Duodenal mucosa (tissue), 2 donors: ENCODE measurements at regions not wholly inside any gene's neighbourhood (a gene's known extent, or its start where the extent isn't known, plus 50 kb on each side); places are given as distances from the start of the nearest gene placed in this dataset.
"Not testable (repeated sequence)": the region's sequence is repeated elsewhere in the genome, so short reads cannot be mapped to it uniquely, and the experiment has no call there.

Experiments
- H3K27ac ChIP-seq: one replicate; pipeline ENCODE4 v1.7.0; 2013; ENCODE audit warnings: low read depth, low read length
- H3K27me3 ChIP-seq, 2 donors: one replicate each; pipeline ENCODE4 v1.7.0; 2013; ENCODE audit warnings: low read length in 2 of 2, control low read depth in 1 of 2; ENCODE audit not compliant: insufficient read depth in 2 of 2, control insufficient read depth in 1 of 2
- H3K36me3 ChIP-seq, 2 donors: one replicate each; pipeline ENCODE4 v1.7.0; 2013; ENCODE audit warnings: low read length in 2 of 2, control low read depth in 1 of 2; ENCODE audit not compliant: insufficient read depth in 2 of 2, control insufficient read depth in 1 of 2
- H3K4me1 ChIP-seq, 2 donors: one replicate each; pipeline ENCODE4 v1.7.0; 2013; ENCODE audit warnings: low read length in 2 of 2, control low read depth in 1 of 2; ENCODE audit not compliant: insufficient read depth in 2 of 2, control insufficient read depth in 1 of 2
- H3K4me3 ChIP-seq, 2 donors: one replicate each; pipeline ENCODE4 v1.7.0; 2013; ENCODE audit warnings: low read length in 2 of 2, low read depth in 1 of 2
- H3K9ac ChIP-seq, 2 donors: one replicate each; pipeline ENCODE4 v1.7.0; 2013; ENCODE audit warnings: low read length in 2 of 2, low read depth in 1 of 2
- H3K9me3 ChIP-seq, 2 donors: one replicate each; pipeline ENCODE4 v1.7.0; 2013; ENCODE audit warnings: low read length in 2 of 2, control low read depth in 1 of 2; ENCODE audit not compliant: control insufficient read depth in 1 of 2

GRCh38 chr2:16420421-16420820, 245.2 kb downstream of the CYRIA start:
- Histone ChIP-seq H3K9ac (no peak overlapping the region), H3K4me3 (no peak overlapping the region), H3K27me3 (no peaks in the 10 kb centered on the region), H3K9me3 (no peaks in the 10 kb centered on the region), H3K36me3 (no peaks in the 10 kb centered on the region), H3K4me1 (peaks cover 0 to 10% of the 10 kb centered on the region in 2 donors), H3K27ac (no peak overlapping the region)

GRCh38 chr2:16417726-16418125, 247.9 kb downstream of the CYRIA start:
- H3K36me3 ChIP-seq = no peaks in the 10 kb centered on the region
- H3K9ac ChIP-seq = no peak overlapping the region
- no peaks in the 10 kb centered on the region for H3K9me3 ChIP-seq
- H3K4me1 ChIP-seq = no peaks in the 10 kb centered on the region
- no peak overlapping the region for H3K27ac ChIP-seq
- no peaks in the 10 kb centered on the region for H3K27me3 ChIP-seq
- H3K4me3 ChIP-seq = no peak overlapping the region

DNA sequence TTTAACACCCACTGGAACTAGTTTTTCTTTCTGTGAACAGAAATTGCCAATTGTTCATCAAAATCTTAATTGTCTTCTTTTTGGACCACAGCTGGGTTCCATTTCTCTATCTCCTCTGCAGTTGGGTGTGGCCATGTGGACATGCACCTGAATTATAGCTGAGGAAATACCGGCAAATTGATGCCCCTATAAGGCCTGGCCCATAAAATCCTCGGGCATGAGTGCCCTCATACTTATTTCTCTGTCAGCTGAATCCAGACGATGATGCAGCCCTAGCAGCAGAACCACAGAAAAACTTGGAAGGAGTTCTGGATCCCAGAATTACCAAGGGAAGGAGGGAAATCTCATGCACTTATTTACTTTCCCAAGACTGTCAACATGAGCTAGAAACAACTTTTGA, 249.0 kb downstream of the CYRIA start:
- no peaks in the 10 kb centered on the region for H3K27me3 ChIP-seq
- no peak overlapping the region for H3K9ac ChIP-seq
- H3K4me3 ChIP-seq = no peak overlapping the region
- no peaks in the 10 kb centered on the region for H3K36me3 ChIP-seq
- H3K4me1 ChIP-seq = no peaks in the 10 kb centered on the region
- no peaks in the 10 kb centered on the region for H3K9me3 ChIP-seq
- no peak overlapping the region for H3K27ac ChIP-seq

GRCh38 chr2:16415861-16416260, 249.8 kb downstream of the CYRIA start:
- H3K27me3 ChIP-seq, H3K9ac ChIP-seq, H3K27ac ChIP-seq, H3K4me1 ChIP-seq, H3K9me3 ChIP-seq, H3K4me3 ChIP-seq, H3K36me3 ChIP-seq: not testable (repeated sequence)

DNA sequence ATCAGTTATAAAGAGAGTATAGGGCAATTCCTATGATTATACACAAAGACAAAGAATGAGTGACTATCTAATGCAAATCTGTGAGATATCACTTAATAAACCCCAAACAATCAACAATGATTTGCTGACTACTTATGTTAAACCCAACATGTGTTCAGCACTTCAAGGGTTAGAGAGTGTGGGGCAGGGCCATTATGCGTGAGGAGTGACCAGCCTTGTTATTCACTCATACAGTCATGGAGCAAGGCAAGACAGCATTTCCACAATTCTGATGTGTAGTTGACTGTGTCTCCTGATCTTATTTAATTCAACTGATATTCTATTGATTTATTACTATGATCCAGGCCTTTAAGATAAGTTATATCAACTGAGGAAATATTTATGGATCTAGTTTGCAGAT, 251.7 kb downstream of the CYRIA start:
- Histone ChIP-seq H3K27me3 (no peaks in the 10 kb centered on the region), H3K27ac (no peak overlapping the region), H3K4me1 (no peaks in the 10 kb centered on the region), H3K36me3 (no peaks in the 10 kb centered on the region), H3K4me3 (no peak overlapping the region), H3K9me3 (no peaks in the 10 kb centered on the region), H3K9ac (no peak overlapping the region)

- no peak overlapping the region for H3K4me3 ChIP-seq
- H3K9ac ChIP-seq = no peak overlapping the region
- no peaks in the 10 kb centered on the region for H3K9me3 ChIP-seq
- no peaks in the 10 kb centered on the region for H3K4me1 ChIP-seq
- H3K27ac ChIP-seq = no peak overlapping the region
- no peaks in the 10 kb centered on the region for H3K27me3 ChIP-seq
- H3K36me3 ChIP-seq = no peaks in the 10 kb centered on the region
Measured at GRCh38 chr2:16413285-16413684, 252.3 kb downstream of the CYRIA start.

GRCh38 chr2:16412321-16413030, 253.2 kb downstream of the CYRIA start:
- Histone ChIP-seq H3K4me3 (no peak overlapping the region), H3K9me3 (no peaks in the 10 kb centered on the region), H3K36me3 (no peaks in the 10 kb centered on the region), H3K27ac (no peak overlapping the region), H3K4me1 (no peaks in the 10 kb centered on the region), H3K9ac (no peak overlapping the region), H3K27me3 (no peaks in the 10 kb centered on the region)

DNA sequence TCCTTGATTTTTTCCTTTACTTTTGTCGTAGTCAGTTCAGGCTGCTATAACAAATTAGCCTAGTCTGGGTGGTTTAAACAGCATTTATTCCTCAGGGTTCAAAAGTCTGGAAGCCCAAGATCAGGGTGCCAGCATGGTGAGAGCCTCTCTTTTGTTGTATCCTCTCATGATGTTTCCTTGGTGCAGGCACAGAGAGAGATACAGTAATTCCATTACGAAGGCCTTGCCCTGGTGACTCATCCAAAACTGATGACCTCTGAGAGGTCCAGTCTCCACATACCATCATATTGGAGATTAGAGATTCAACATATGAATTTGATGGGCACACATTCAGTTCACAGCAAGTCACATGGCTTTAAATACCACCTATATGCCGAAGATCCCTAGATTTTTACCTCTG, 253.8 kb downstream of the CYRIA start:
- Histone ChIP-seq H3K4me3 (no peak overlapping the region), H3K4me1 (no peaks in the 10 kb centered on the region), H3K27me3 (no peaks in the 10 kb centered on the region), H3K36me3 (no peaks in the 10 kb centered on the region), H3K9ac (no peak overlapping the region), H3K27ac (no peak overlapping the region), H3K9me3 (no peaks in the 10 kb centered on the region)

DNA sequence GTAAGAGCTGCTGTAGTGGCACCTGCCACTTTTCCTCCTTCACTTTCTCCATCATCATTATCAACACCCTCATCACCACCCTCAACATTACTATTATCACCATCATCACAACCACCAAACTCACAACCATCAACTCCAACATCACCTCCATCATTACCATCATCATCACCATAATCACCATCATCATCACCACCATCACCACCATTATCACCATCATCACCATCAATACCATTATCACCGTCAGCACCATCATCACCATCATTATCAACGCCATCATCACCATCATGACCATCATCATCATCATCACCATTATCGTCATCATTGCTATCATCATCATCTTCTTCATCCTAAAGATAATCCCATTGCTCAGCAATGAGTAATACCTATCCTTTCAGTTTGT, 255.8 kb downstream of the CYRIA start:
- Histone ChIP-seq H3K4me1 (no peaks in the 10 kb centered on the region), H3K27ac (no peak overlapping the region), H3K9ac (no peak overlapping the region), H3K4me3 (no peak overlapping the region), H3K27me3 (no peaks in the 10 kb centered on the region), H3K36me3 (no peaks in the 10 kb centered on the region), H3K9me3 (no peaks in the 10 kb centered on the region)

DNA sequence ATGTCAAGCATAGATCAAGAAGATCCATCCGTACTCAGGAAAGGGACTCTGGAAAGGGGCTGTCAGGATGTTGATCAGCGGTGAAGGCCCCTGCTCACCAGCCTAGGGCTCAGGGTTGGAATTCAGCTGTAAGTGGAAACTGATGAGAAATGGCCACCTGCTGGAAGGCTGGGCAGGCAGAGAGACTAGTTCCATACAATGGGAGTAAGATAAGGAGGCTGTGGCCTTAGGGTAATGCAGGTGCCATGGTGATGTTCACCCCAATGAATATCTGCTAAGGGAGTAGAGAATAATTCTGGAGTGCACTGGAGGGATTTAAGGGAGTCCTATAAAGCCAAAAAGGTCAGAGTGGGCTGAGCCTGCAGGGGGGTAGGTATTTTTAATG, 256.6 kb downstream of the CYRIA start:
- no peaks in the 10 kb centered on the region for H3K36me3 ChIP-seq
- H3K4me1 ChIP-seq = no peaks in the 10 kb centered on the region
- H3K9me3 ChIP-seq = no peaks in the 10 kb centered on the region
- H3K4me3 ChIP-seq = no peak overlapping the region
- H3K9ac ChIP-seq = no peak overlapping the region
- H3K27ac ChIP-seq = no peak overlapping the region
- H3K27me3 ChIP-seq = no peaks in the 10 kb centered on the region
